Sigmoid colon (tissue), 6 donors: ENCODE measurements at regions not wholly inside any gene's neighbourhood (a gene's known extent, or its start where the extent isn't known, plus 50 kb on each side); places are given as distances from the start of the nearest gene placed in this dataset.

ENCODE experiments used
- DNase-seq: peaks from one replicate; pipeline ENCODE4 v3.0.0-alpha.2; 2019
- H3K27ac ChIP-seq, 4 donors: fragments of 200-600 bp; sonication (generic); one replicate each; pipeline ENCODE4 v1.5.1; 2016 to 2019; ENCODE audit warnings: mild to moderate bottlenecking in 1 of 4
- H3K27me3 ChIP-seq, 3 donors: fragments of 200-600 bp; sonication (generic); one replicate each; pipeline ENCODE4 v1.5.1; 2019; ENCODE audit warnings: mild to moderate bottlenecking in 1 of 3
- H3K36me3 ChIP-seq, 4 donors: fragments of 200-600 bp; sonication (generic); one replicate each; pipeline ENCODE4 v1.5.1; 2016 to 2019
- H3K4me1 ChIP-seq, 4 donors: fragments of 200-600 bp; sonication (generic); one replicate each; pipeline ENCODE4 v1.5.1; 2017 to 2019
- H3K4me3 ChIP-seq, 4 donors: fragments of 200-600 bp; sonication (generic); one replicate each; pipeline ENCODE4 v1.5.1; 2017 to 2019; ENCODE audit warnings: mild to moderate bottlenecking in 2 of 4, moderate library complexity in 1 of 4
- H3K9me3 ChIP-seq, 4 donors: fragments of 200-600 bp in 3 of 4; sonication (generic) in 3 of 4; one replicate each; pipeline versions ENCODE4 v1.5.1 to v1.6.1; 2013 to 2019
- CTCF ChIP-seq, 4 experiments: fragments of 450-650 bp in 3 of 4; fragments of 200-600 bp in 1 of 4; IDR thresholded peaks; one replicate each; pipeline ENCODE4 v1.5.1; 2016 to 2019; ENCODE audit warnings: antibody characterized with exemption in 4 of 4, mild to moderate bottlenecking in 3 of 4, moderate library complexity in 2 of 4
- EP300 ChIP-seq, 4 donors: sonication (generic); formaldehyde crosslinking; IDR thresholded peaks; one replicate each; pipeline ENCODE4 v1.6.1; 2017; ENCODE audit warnings: antibody characterized with exemption in 4 of 4
- POLR2A ChIP-seq, 2 donors: fragments of 450-650 bp; IDR thresholded peaks; one replicate each; pipeline ENCODE4 v1.6.1; 2016; ENCODE audit warnings: antibody characterized with exemption in 2 of 2, mild to moderate bottlenecking in 2 of 2, moderate library complexity in 2 of 2
- POLR2AphosphoS5 ChIP-seq, 4 donors: sonication (generic); formaldehyde crosslinking; IDR thresholded peaks; one replicate each; pipeline ENCODE4 v1.6.1; 2017; ENCODE audit warnings: antibody characterized with exemption in 4 of 4
- whole genome bisulfite sequencing, 2 donors: extraction: QIAGEN DNeasy Blood & Tissue Kit; methylation state at CpG; one replicate each; pipeline ENCODE4 v1.1.7; 2013; 5-methylcytosine and 5-hydroxymethylcytosine counted together
- intact Hi-C: fragments of 100-400 bp; cut with DNase I; formaldehyde crosslinking; loops from one replicate; pipeline ENCODE4 v1.15.1; 2023
- donor health status: healthy with polysubstance abuse.
- donor health status: healthy.

DNA sequence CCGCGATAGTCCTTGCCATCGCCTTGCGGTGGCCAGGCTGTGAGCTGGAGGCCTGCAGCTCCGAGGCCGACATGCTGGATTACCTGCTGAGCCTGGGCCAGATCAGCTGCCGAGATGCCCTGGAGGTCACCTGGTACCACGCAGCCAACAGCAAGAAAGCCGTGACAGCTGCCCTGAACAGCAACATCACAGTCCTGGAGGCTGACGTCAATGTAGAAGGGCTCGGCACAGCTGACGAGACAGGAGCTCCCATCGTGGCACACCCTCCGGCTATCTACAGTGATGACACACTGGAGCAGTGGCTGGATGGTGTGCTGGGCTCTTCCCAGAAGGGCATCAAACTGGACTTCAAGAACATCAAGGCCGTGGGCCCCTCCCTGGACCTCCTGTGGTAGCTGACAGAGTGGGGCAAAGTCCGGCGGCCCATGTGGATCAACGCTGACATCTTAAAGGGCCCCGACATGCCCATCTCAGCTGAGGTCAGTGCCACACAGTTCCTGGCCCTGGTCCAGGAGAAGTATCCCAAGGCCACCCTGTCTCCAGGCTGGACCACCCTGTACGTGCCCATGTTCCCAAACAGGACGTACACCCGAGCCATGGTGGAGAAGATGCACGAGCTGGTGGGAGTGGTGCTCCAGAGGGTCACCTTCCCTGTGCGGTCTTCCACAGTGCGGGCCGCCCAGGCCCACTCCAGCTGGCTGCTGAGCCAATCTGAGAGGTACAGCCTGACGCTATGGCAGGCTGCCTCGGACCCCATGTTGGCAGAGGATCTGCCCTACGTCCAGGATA lies 70.2 kb downstream of the FAM43A start:
- Histone ChIP-seq H3K36me3 (no peaks in the 10 kb centered on the region), H3K9me3 (no peaks in the 10 kb centered on the region), H3K4me3 (no peak overlapping the region), H3K4me1 (peaks cover 0 to 27% (median 26%) of the 10 kb centered on the region in 4 donors), H3K27me3 (no peaks in the 10 kb centered on the region), H3K27ac (peak overlapping the region in 1 of 4 donors; percentile 80)
- intact Hi-C loops: no loop called here
- WGBS, 2 donors: 84 to 91% methylated on average over 29 of the region's 29 CpGs
- TF ChIP-seq POLR2A (IDR thresholded peaks at IDR 0.05): no peak
- TF ChIP-seq CTCF (IDR thresholded peaks at IDR 0.05): no peak
- no peak for TF ChIP-seq POLR2AphosphoS5 (IDR thresholded peaks at IDR 0.05)
- TF ChIP-seq EP300 (IDR thresholded peaks at IDR 0.05): no peak
- no peak for DNase-seq

- Histone ChIP-seq H3K9me3 (no peaks in the 10 kb centered on the region), H3K36me3 (no peaks in the 10 kb centered on the region), H3K27ac (peak overlapping the region in 2 of 4 donors; percentile 69 to 80), H3K4me3 (no peak overlapping the region), H3K27me3 (no peaks in the 10 kb centered on the region), H3K4me1 (peaks cover 0 to 27% (median 26%) of the 10 kb centered on the region in 4 donors)
- WGBS, 2 donors: 64 to 77% methylated on average over 4 of the region's 4 CpGs
- TF ChIP-seq EP300 (IDR thresholded peaks at IDR 0.05) (no peak), POLR2A (IDR thresholded peaks at IDR 0.05) (no peak), CTCF (IDR thresholded peaks at IDR 0.05) (no peak), POLR2AphosphoS5 (IDR thresholded peaks at IDR 0.05) (no peak)
- DNase-seq: no peak
- intact Hi-C loops: no loop called here
These were observed 70.7 kb downstream of the FAM43A start for GRCh38 chr3:194756460-194756779.

DNA sequence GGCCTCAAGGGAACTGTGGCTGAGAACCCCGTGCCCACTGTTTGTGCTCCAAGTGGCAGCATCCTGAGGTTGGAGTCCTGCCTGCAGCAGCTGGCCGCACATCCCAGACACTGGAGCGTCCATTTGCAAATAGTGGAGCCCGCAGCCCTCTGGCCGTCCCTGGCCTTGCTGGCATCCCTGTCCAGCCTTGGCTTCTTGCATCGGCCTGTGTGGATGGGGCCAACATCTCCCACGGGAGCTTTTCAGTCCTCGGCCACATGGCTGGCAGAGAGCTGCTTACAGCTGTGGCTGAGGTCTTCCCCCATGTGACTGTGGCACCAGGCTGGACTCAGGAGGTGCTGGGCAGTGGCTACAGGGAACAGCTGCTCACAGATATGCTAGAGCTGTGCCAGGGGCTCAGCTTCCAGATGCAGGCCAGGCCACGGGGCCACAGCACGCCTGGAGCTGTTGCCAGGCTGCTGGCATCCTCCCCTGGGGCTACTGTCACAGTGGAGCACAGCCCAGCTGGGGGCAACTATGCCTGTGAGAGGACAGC lies 71.2 kb downstream of the FAM43A start:
- 79 to 87% methylated on average over 10 of the region's 10 CpGs for WGBS, 2 donors
- intact Hi-C loops: no loop called here
- peak; percentile 81 for DNase-seq
- peak overlapping the region; percentile 55 to 80 (median 66) for H3K27ac ChIP-seq
- H3K36me3 ChIP-seq: no peaks in the 10 kb centered on the region
- no peak overlapping the region for H3K4me3 ChIP-seq
- no peaks in the 10 kb centered on the region for H3K9me3 ChIP-seq
- TF ChIP-seq CTCF (IDR thresholded peaks at IDR 0.05) (no peak), POLR2AphosphoS5 (IDR thresholded peaks at IDR 0.05) (peak in 2 of 4 donors; percentile 7 to 35)
- H3K27me3 ChIP-seq: no peaks in the 10 kb centered on the region
- H3K4me1 ChIP-seq: peaks cover 0 to 27% (median 26%) of the 10 kb centered on the region in 4 donors

- intact Hi-C loops: no loop called here
- H3K9me3 ChIP-seq: no peaks in the 10 kb centered on the region
- peaks cover 0 to 27% (median 26%) of the 10 kb centered on the region in 4 donors for H3K4me1 ChIP-seq
- H3K27me3 ChIP-seq: no peaks in the 10 kb centered on the region
- DNase-seq: peak; percentile 72
- 41 to 62% methylated on average over 2 of the region's 2 CpGs for WGBS, 2 donors
- TF ChIP-seq POLR2AphosphoS5 (IDR thresholded peaks at IDR 0.05) (peak in 3 of 4 donors; percentile 32 to 48 (median 42)), CTCF (IDR thresholded peaks at IDR 0.05) (no peak), POLR2A (IDR thresholded peaks at IDR 0.05) (no peak)
- no peak overlapping the region for H3K4me3 ChIP-seq
- H3K27ac ChIP-seq: peak overlapping the region; percentile 55 to 80 (median 66)
- H3K36me3 ChIP-seq: no peaks in the 10 kb centered on the region
These were observed 72.0 kb downstream of the FAM43A start for GRCh38 chr3:194757647-194758061.
